K562 (cell line): ENCODE measurements at regions not wholly inside any gene's neighbourhood (a gene's known extent, or its start where the extent isn't known, plus 50 kb on each side); places are given as distances from the start of the nearest gene placed in this dataset.
A peak's percentile ranks its signal among the peaks of the same experiment; 100 is the strongest.

Source experiments
- ATAC-seq: fragments of 200-7000 bp; cut with Tn5 transposase; 3 replicates; pipeline ENCODE4 v1.9.1; 2020; ENCODE audit warnings: moderate library complexity
- BruUV-seq: library from RNA; stranded (reverse); fragments of 400-500 nt; replicated peaks from 2 replicates; lab custom pipeline; 2021; lab: Mats Ljungman, UMichigan
- CTCF ChIA-PET: fragments of 300-600 bp; formaldehyde crosslinking; extraction: SDS; loops from one replicate; lab custom pipeline; 2021; ENCODE audit warnings: low intra/inter-chr PET ratio; lab: Yijun Ruan, JAX
- POLR2A ChIA-PET: fragments of 300-600, 350-650 bp; sonication (Branson Sonifier 250); formaldehyde crosslinking; extraction: SDS; loops from one replicate; lab custom pipeline; 2021; ENCODE audit warnings: antibody characterized with exemption, inconsistent platforms; lab: Yijun Ruan, JAX
- DNase-seq, 4 experiments: peaks; one replicate each; pipeline versions ENCODE4 v3.0.0 to v3.0.0-alpha.2; 2011 to 2018; ENCODE audit warnings: low spot score in 3 of 4, mixed read lengths in 3 of 4; ENCODE audit errors: extremely low read depth in 1 of 4
- FAIRE-seq: peaks from 2 replicates; lab custom pipeline; 2011; peaks lifted over from hg19 to GRCh38; lab: Jason Lieb, UNC
- H2AFZ ChIP-seq: 2 replicates; pipeline ENCODE4 v1.6.0; 2011; ENCODE audit warnings: low read depth, low read length, control low read depth, inconsistent platforms
- H3K27ac ChIP-seq: fragments of 200-600 bp; 3 replicates; pipeline ENCODE4 v1.8.0; 2011; ENCODE audit warnings: low read depth, mild to moderate bottlenecking, control low read depth, inconsistent platforms, low read length, moderate library complexity, mixed read lengths; ENCODE audit errors: extremely low read depth
- H3K27me3 ChIP-seq, 2 experiments: fragments of 300-600 bp in 1 of 2; 2 replicates in 1 of 2; 3 replicates in 1 of 2; pipeline versions ENCODE4 v1.6.0 to v1.8.0; 2011; ENCODE audit warnings: inconsistent platforms in 2 of 2, low read length in 2 of 2, mild to moderate bottlenecking in 1 of 2, mixed read lengths in 1 of 2, moderate library complexity in 1 of 2; ENCODE audit not compliant: control insufficient read depth in 2 of 2, insufficient read depth in 2 of 2
- H3K36me3 ChIP-seq: fragments of 300-600 bp; 3 replicates; pipeline ENCODE4 v1.8.0; 2011; ENCODE audit warnings: mild to moderate bottlenecking, low read length, inconsistent platforms; ENCODE audit not compliant: control insufficient read depth, insufficient read depth
- H3K4me1 ChIP-seq, 2 experiments: fragments of 200-600 bp in 1 of 2; replicated peaks in 1 of 2; 2 replicates in 1 of 2; 3 replicates in 1 of 2; pipeline versions ENCODE4 v1.5.1 to v1.8.0; 2011; ENCODE audit warnings: inconsistent platforms in 2 of 2, low read length in 2 of 2, mild to moderate bottlenecking in 1 of 2, mixed read lengths in 1 of 2, moderate library complexity in 1 of 2; ENCODE audit not compliant: control insufficient read depth in 2 of 2, insufficient read depth in 2 of 2
- H3K4me2 ChIP-seq: 2 replicates; pipeline ENCODE4 v1.6.1; 2011; ENCODE audit warnings: low read length, control low read depth, inconsistent platforms, mixed read lengths; ENCODE audit not compliant: insufficient read depth
- H3K4me3 ChIP-seq: fragments of 200-600 bp; sonication (generic), shearing (Covaris generic); 2 replicates; pipeline ENCODE4 v1.5.1; 2016; ENCODE audit warnings: control low read depth, inconsistent platforms
- H3K79me2 ChIP-seq: fragments of 200-600 bp; 3 replicates; pipeline ENCODE4 v1.8.0; 2011; ENCODE audit warnings: low read length, inconsistent platforms; ENCODE audit not compliant: control insufficient read depth, insufficient read depth
- H3K9ac ChIP-seq, 2 experiments: 2 replicates each; pipeline versions ENCODE4 v1.6.0 to v1.6.1; 2011; ENCODE audit warnings: low read depth in 2 of 2, low read length in 2 of 2, control low read depth in 1 of 2, inconsistent platforms in 1 of 2, mild to moderate bottlenecking in 1 of 2, mixed read lengths in 1 of 2; ENCODE audit not compliant: insufficient read depth in 1 of 2
- H3K9me1 ChIP-seq: one replicate; pipeline ENCODE4 v1.6.0; 2011; ENCODE audit warnings: inconsistent platforms, mild to moderate bottlenecking, low read length, moderate library complexity; ENCODE audit not compliant: control insufficient read depth, insufficient read depth
- H3K9me3 ChIP-seq: replicated peaks from 2 replicates; pipeline ENCODE4 v1.5.1; 2011; ENCODE audit warnings: low read depth, low read length, inconsistent platforms; ENCODE audit not compliant: control insufficient read depth, insufficient read depth
- H4K20me1 ChIP-seq: replicated peaks from 2 replicates; pipeline ENCODE4 v1.6.1; 2011; ENCODE audit warnings: low read length, inconsistent platforms, mixed read lengths; ENCODE audit not compliant: control insufficient read depth, insufficient read depth
- DPF2 ChIP-seq: fragments of 450-650 bp; IDR thresholded peaks from 2 replicates; pipeline ENCODE4 v1.6.1; 2016
- EP300 ChIP-seq: IDR thresholded peaks from 2 replicates; pipeline ENCODE4 v1.6.1; 2012; ENCODE audit warnings: low read length, improper control_type of control experiment
- ESRRA ChIP-seq: fragments of 450-650 bp; IDR thresholded peaks from 2 replicates; pipeline ENCODE4 v1.6.1; 2014; ENCODE audit warnings: low read depth, mild to moderate bottlenecking, moderate library complexity, borderline replicate concordance
- FOXA3 ChIP-seq, 2 experiments: fragments of 450-650 bp in 1 of 2; sonication (generic) in 1 of 2; formaldehyde crosslinking; IDR thresholded peaks in 1 of 2; conservative IDR thresholded peaks in 1 of 2; 2 replicates each; pipeline versions ENCODE4 v1.4.0 to v1.8.0; 2020 to 2022; ENCODE audit warnings: mild to moderate bottlenecking in 2 of 2, missing genetic modification reagents in 1 of 2
- JUND ChIP-seq, 2 experiments: IDR thresholded peaks; 2 replicates in 1 of 2; 3 replicates in 1 of 2; pipeline ENCODE4 v1.6.1; 2011; ENCODE audit warnings: borderline replicate concordance in 2 of 2, low read depth in 2 of 2, low read length in 2 of 2, improper control_type of control experiment in 1 of 2, missing biosample characterization in 1 of 2, missing genetic modification characterization in 1 of 2, missing genetic modification reagents in 1 of 2
- KLF16 ChIP-seq: IDR thresholded peaks from 2 replicates; pipeline ENCODE4 v1.6.1; 2016; ENCODE audit warnings: antibody characterized with exemption
- MEIS2 ChIP-seq: fragments of 450-650 bp; IDR thresholded peaks from 2 replicates; pipeline ENCODE4 v1.6.1; 2014; ENCODE audit warnings: mild to moderate bottlenecking; ENCODE audit not compliant: partially characterized antibody
- NCOR1 ChIP-seq: fragments of 450-650 bp; IDR thresholded peaks from 2 replicates; pipeline ENCODE4 v1.6.1; 2016; ENCODE audit warnings: mild to moderate bottlenecking, moderate library complexity
- RBFOX2 ChIP-seq: fragments of 200-400 bp; formaldehyde crosslinking; IDR thresholded peaks from 2 replicates; pipeline ENCODE4 v1.6.1; 2017; ENCODE audit warnings: low read depth, mild to moderate bottlenecking, low read length, moderate library complexity
- SIN3A ChIP-seq, 2 experiments: fragments of 150-350 bp in 1 of 2; IDR thresholded peaks; 2 replicates each; pipeline ENCODE4 v1.6.1; 2011 to 2016; ENCODE audit warnings: borderline replicate concordance in 2 of 2, low read depth in 2 of 2, low read length in 2 of 2, mild to moderate bottlenecking in 2 of 2, moderate library complexity in 2 of 2; ENCODE audit not compliant: control insufficient read depth in 1 of 2
- TAL1 ChIP-seq: fragments of 450-650 bp; IDR thresholded peaks from 2 replicates; pipeline ENCODE4 v1.6.1; 2016; ENCODE audit warnings: mild to moderate bottlenecking
- TCF3 ChIP-seq: sonication (generic); formaldehyde crosslinking; IDR thresholded peaks from 2 replicates; pipeline ENCODE4 v1.4.0; 2020; ENCODE audit warnings: mild to moderate bottlenecking, missing genetic modification reagents
- ZNF174 ChIP-seq: fragments of 250-450 bp; sonication (Bioruptor Pico); IDR thresholded peaks from 2 replicates; pipeline ENCODE4 v1.4.0; 2020; ENCODE audit warnings: mild to moderate bottlenecking
- ZNF311 ChIP-seq: fragments of 250-450 bp; sonication (Bioruptor Pico); IDR thresholded peaks from 2 replicates; pipeline ENCODE4 v1.4.0; 2020; ENCODE audit warnings: mild to moderate bottlenecking, moderate library complexity
- ZNF584 ChIP-seq: fragments of 200-800 bp; sonication (Bioruptor generic); IDR thresholded peaks from 2 replicates; pipeline ENCODE4 v1.6.1; 2016; ENCODE audit warnings: low read depth, mild to moderate bottlenecking, missing genetic modification characterization, missing compliant biosample characterization
- ZNF589 ChIP-seq: fragments of 200-800 bp; sonication (Bioruptor generic); IDR thresholded peaks from 2 replicates; pipeline ENCODE4 v1.6.1; 2016; ENCODE audit warnings: low read depth, missing genetic modification characterization, missing compliant biosample characterization
- WGBS: fragments of 100-300 bp; shearing (Covaris generic); methylation state at CpG from one replicate; pipeline ENCODE4 v1.1.6; 2016; ENCODE audit warnings: low coverage, mixed read lengths; ENCODE audit not compliant: insufficient coverage; ENCODE audit errors: missing lambda C conversion rate; 5-methylcytosine and 5-hydroxymethylcytosine counted together
- in situ Hi-C: fragments of 300-500 bp; cut with MboI; formaldehyde crosslinking; loops from 4 replicates; pipeline ENCODE4 v1.15.0; 2018; ENCODE audit warnings: inconsistent platforms, mixed read lengths
- intact Hi-C: fragments of 100-400 bp; cut with micrococcal nuclease; formaldehyde crosslinking; loops from 2 replicates; pipeline ENCODE4 v1.14.2; 2022
- TF ChIP-seq, protein P1 (sequence below): fragments of 450-650 bp; formaldehyde crosslinking; IDR thresholded peaks from 2 replicates; pipeline ENCODE4 v1.4.0; 2020; ENCODE audit warnings: mild to moderate bottlenecking, moderate library complexity
- TF ChIP-seq, protein P2 (sequence below), 2 experiments: fragments of 450-650 bp in 1 of 2; sonication (generic) in 1 of 2; formaldehyde crosslinking in 1 of 2; IDR thresholded peaks in 1 of 2; conservative IDR thresholded peaks in 1 of 2; 2 replicates each; pipeline versions ENCODE4 v1.6.1 to v1.8.1; 2016 to 2023; ENCODE audit warnings: mild to moderate bottlenecking in 2 of 2, moderate library complexity in 2 of 2, inconsistent platforms in 1 of 2, missing genetic modification reagents in 1 of 2

- no peak overlapping the region for H3K27ac ChIP-seq
- H3K9ac ChIP-seq, result no peak overlapping the region
- no peaks in the 10 kb centered on the region for H3K9me1 ChIP-seq
- DNase-seq (peak in 3 of 4 experiments; percentile 6 to 7 (median 7)), FAIRE-seq (no peak), ATAC-seq (no peak)
- H2AFZ ChIP-seq, result no peak overlapping the region
- ChIA-PET POLR2A (interaction anchor here (0.7 kb wide), 1 partner anchor 85 kb away, joined by 4 read pairs; no protein-coding TSS in a partner anchor), CTCF (no interaction called here)
- in situ Hi-C loops (no loop called here), intact Hi-C loops (no loop called here)
- H4K20me1 ChIP-seq, result no peaks in the 10 kb centered on the region
- no peaks in the 10 kb centered on the region for H3K9me3 ChIP-seq
- H3K79me2 ChIP-seq, result no peaks in the 10 kb centered on the region
- BruUV-seq, result no TSS peak
- no peak overlapping the region for H3K4me3 ChIP-seq
- 0% methylated on average over 2 of the region's 2 CpGs for WGBS
- peaks cover 0 to 2% of the 10 kb centered on the region in 2 experiments; a peak in 1 of 5 replicates for H3K4me1 ChIP-seq
- H3K36me3 ChIP-seq, result no peaks in the 10 kb centered on the region
- no peak overlapping the region for H3K4me2 ChIP-seq
- no peaks in the 10 kb centered on the region for H3K27me3 ChIP-seq
- TF ChIP-seq KLF16 (peak; percentile 73; the same call in 1 of the 2 replicates), TCF3 (CRISPR knock-in tag) (peak; percentile 49), ZNF174 (CRISPR knock-in tag) (no peak), ZNF584 (CRISPR knock-in tag) (no peak), DPF2 (no peak), TAL1 (peak; percentile 78), JUND (IDR thresholded peaks at IDR 0.05; ENCODE audit: borderline replicate concordance, low read depth, low read length) (no peak), JUND (tag; IDR thresholded peaks at IDR 0.05; ENCODE audit: borderline replicate concordance, low read depth, low read length) (peak; percentile 42; the same call in 2 of the 3 replicates), ZNF311 (CRISPR knock-in tag) (peak; percentile 79; the same call in 1 of the 2 replicates), SIN3A (IDR thresholded peaks at IDR 0.05; ENCODE audit: borderline replicate concordance in 2 of 2, control insufficient read depth in 1 of 2, low read depth in 2 of 2, low read length in 2 of 2) (no peak), NCOR1 (peak; percentile 56), MEIS2 (peak; percentile 68), ESRRA (no peak), RBFOX2 (no peak), EP300 (0 out of 2 replicates have a peak, but pooled peaks have one; percentile 14), FOXA3 (CRISPR knock-in tag; conservative IDR thresholded peaks at IDR 0.05 in 1 of 2, IDR thresholded peaks at IDR 0.05 in 1 of 2) (peak in 1 of 2 experiments; percentile 36; a peak in 1 of 4 replicates), ZNF589 (CRISPR knock-in tag) (peak; percentile 68; the same call in 1 of the 2 replicates)
- TF ChIP-seq, protein P1, sequence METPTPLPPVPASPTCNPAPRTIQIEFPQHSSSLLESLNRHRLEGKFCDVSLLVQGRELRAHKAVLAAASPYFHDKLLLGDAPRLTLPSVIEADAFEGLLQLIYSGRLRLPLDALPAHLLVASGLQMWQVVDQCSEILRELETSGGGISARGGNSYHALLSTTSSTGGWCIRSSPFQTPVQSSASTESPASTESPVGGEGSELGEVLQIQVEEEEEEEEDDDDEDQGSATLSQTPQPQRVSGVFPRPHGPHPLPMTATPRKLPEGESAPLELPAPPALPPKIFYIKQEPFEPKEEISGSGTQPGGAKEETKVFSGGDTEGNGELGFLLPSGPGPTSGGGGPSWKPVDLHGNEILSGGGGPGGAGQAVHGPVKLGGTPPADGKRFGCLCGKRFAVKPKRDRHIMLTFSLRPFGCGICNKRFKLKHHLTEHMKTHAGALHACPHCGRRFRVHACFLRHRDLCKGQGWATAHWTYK (CRISPR knock-in tag), result no peak
- TF ChIP-seq, protein P2, sequence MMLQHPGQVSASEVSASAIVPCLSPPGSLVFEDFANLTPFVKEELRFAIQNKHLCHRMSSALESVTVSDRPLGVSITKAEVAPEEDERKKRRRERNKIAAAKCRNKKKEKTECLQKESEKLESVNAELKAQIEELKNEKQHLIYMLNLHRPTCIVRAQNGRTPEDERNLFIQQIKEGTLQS (IDR thresholded peaks at IDR 0.05), result peak; percentile 35; the same call in 1 of the 2 replicates
- TF ChIP-seq, protein P2 (CRISPR knock-in tag; conservative IDR thresholded peaks at IDR 0.05), result no peak
Observed at GRCh38 chr12:28883406-28883997, 265.6 kb upstream of the FAR2 start.
